ENCODE measurements at regions not wholly inside any gene's neighbourhood (a gene's known extent, or its start where the extent isn't known, plus 50 kb on each side); places are given as distances from the start of the nearest gene placed in this dataset.

- TF ChIP-seq SP4 (IDR thresholded peaks at IDR 0.05; ENCODE audit: low read length) (no peak), CTBP2 (IDR thresholded peaks at IDR 0.05; ENCODE audit: borderline replicate concordance, insufficient read depth, insufficient read length, low read length) (no peak)
These were observed 87.2 kb upstream of the TNFSF11 start (continued) for GRCh38 chr13:42486711-42487198.

Data from H1 (cell line).